ENCODE measurements at regions not wholly inside any gene's neighbourhood (a gene's known extent, or its start where the extent isn't known, plus 50 kb on each side); places are given as distances from the start of the nearest gene placed in this dataset.
"Not testable (repeated sequence)": the region's sequence is repeated elsewhere in the genome, so short reads cannot be mapped to it uniquely, and the experiment has no call there.

GRCh38 chr15:25597571-25597970 is 158.7 kb upstream of the UBE3A start:
- Mint-ChIP-seq H3K9me3 (no peaks in the 10 kb centered on the region), H3K27me3 (ENCODE audit: low read depth) (peaks cover 3% of the 10 kb centered on the region), H3K36me3 (ENCODE audit: low read depth) (no peaks in the 10 kb centered on the region), H3K4me1 (ENCODE audit: low read depth) (no peaks in the 10 kb centered on the region), H3K4me3 (no peak overlapping the region), H3K27ac (no peak overlapping the region)
- intact Hi-C loops (cut with micrococcal nuclease) = no loop called here
- CTCF ChIA-PET = no interaction called here
- no peak for DNase-seq

- Mint-ChIP-seq H3K27me3 (ENCODE audit: low read depth) (peaks cover 3% of the 10 kb centered on the region), H3K9me3 (no peaks in the 10 kb centered on the region), H3K4me3 (no peak overlapping the region), H3K4me1 (ENCODE audit: low read depth) (no peaks in the 10 kb centered on the region), H3K27ac (no peak overlapping the region), H3K36me3 (ENCODE audit: low read depth) (no peaks in the 10 kb centered on the region)
- intact Hi-C loops (cut with micrococcal nuclease) = no loop called here
- DNase-seq = no peak
- CTCF ChIA-PET = no interaction called here
Measured at GRCh38 chr15:25596644-25597562, 158.1 kb upstream of the UBE3A start.

GRCh38 chr15:25587616-25588340 is 149.0 kb upstream of the UBE3A start:
- intact Hi-C loops (cut with micrococcal nuclease) = no loop called here
- H3K27ac Mint-ChIP-seq = no peak overlapping the region
- no peaks in the 10 kb centered on the region for H3K36me3 Mint-ChIP-seq (ENCODE audit: low read depth)
- DNase-seq = no peak
- H3K27me3 Mint-ChIP-seq (ENCODE audit: low read depth) = peaks cover 7% of the 10 kb centered on the region
- no peak overlapping the region for H3K4me3 Mint-ChIP-seq
- H3K9me3 Mint-ChIP-seq = peaks cover 4% of the 10 kb centered on the region
- CTCF ChIA-PET = no interaction called here
- H3K4me1 Mint-ChIP-seq (ENCODE audit: low read depth) = no peaks in the 10 kb centered on the region

GRCh38 chr15:25582886-25583285 is 144.1 kb upstream of the UBE3A start:
- Mint-ChIP-seq H3K9me3 (peaks cover 3% of the 10 kb centered on the region), H3K27me3 (ENCODE audit: low read depth) (peaks cover 20% of the 10 kb centered on the region), H3K4me3 (no peak overlapping the region), H3K27ac (no peak overlapping the region), H3K36me3 (ENCODE audit: low read depth) (no peaks in the 10 kb centered on the region), H3K4me1 (ENCODE audit: low read depth) (no peaks in the 10 kb centered on the region)
- intact Hi-C loops (cut with micrococcal nuclease) = no loop called here
- no peak for DNase-seq
- CTCF ChIA-PET = no interaction called here

- Mint-ChIP-seq H3K4me3 (no peak overlapping the region), H3K36me3 (ENCODE audit: low read depth) (no peaks in the 10 kb centered on the region), H3K9me3 (no peaks in the 10 kb centered on the region), H3K27ac (no peak overlapping the region), H3K27me3 (ENCODE audit: low read depth) (peaks cover 15% of the 10 kb centered on the region), H3K4me1 (ENCODE audit: low read depth) (no peaks in the 10 kb centered on the region)
- no peak for DNase-seq
- intact Hi-C loops (cut with micrococcal nuclease) = no loop called here
- CTCF ChIA-PET = no interaction called here
Measured at GRCh38 chr15:25579127-25579526, 140.3 kb upstream of the UBE3A start.

- Mint-ChIP-seq H3K4me1 (ENCODE audit: low read depth) (no peaks in the 10 kb centered on the region), H3K36me3 (ENCODE audit: low read depth) (no peaks in the 10 kb centered on the region), H3K27me3 (ENCODE audit: low read depth) (no peaks in the 10 kb centered on the region), H3K27ac (no peak overlapping the region), H3K4me3 (no peak overlapping the region), H3K9me3 (no peaks in the 10 kb centered on the region)
- no peak for DNase-seq
- CTCF ChIA-PET = no interaction called here
- intact Hi-C loops (cut with micrococcal nuclease) = no loop called here
Measured at GRCh38 chr15:25572191-25572590, 133.4 kb upstream of the UBE3A start.

GRCh38 chr15:25568751-25569150 is 129.9 kb upstream of the UBE3A start:
- intact Hi-C loops (cut with micrococcal nuclease) = no loop called here
- Mint-ChIP-seq H3K4me3 (no peak overlapping the region), H3K27ac (no peak overlapping the region), H3K36me3 (ENCODE audit: low read depth) (no peaks in the 10 kb centered on the region), H3K9me3 (no peaks in the 10 kb centered on the region), H3K27me3 (ENCODE audit: low read depth) (no peaks in the 10 kb centered on the region), H3K4me1 (ENCODE audit: low read depth) (no peaks in the 10 kb centered on the region)
- CTCF ChIA-PET = no interaction called here
- no peak for DNase-seq

- intact Hi-C loops (cut with micrococcal nuclease) = not testable (repeated sequence)
Measured at GRCh38 chr15:25566545-25566944, 127.7 kb upstream of the UBE3A start.

GRCh38 chr15:25565470-25566264 is 126.8 kb upstream of the UBE3A start:
- intact Hi-C loops (cut with micrococcal nuclease) = no loop called here
- Mint-ChIP-seq H3K27ac (no peak overlapping the region), H3K4me3 (no peak overlapping the region), H3K27me3 (ENCODE audit: low read depth) (no peaks in the 10 kb centered on the region), H3K9me3 (no peaks in the 10 kb centered on the region), H3K36me3 (ENCODE audit: low read depth) (no peaks in the 10 kb centered on the region), H3K4me1 (ENCODE audit: low read depth) (no peaks in the 10 kb centered on the region)
- DNase-seq = no peak
- CTCF ChIA-PET = interaction anchor here (0.5 kb wide), 1 partner anchor 1877 kb away, joined by 3 read pairs; no protein-coding TSS in a partner anchor

More at GRCh38 chr15:25566545-25566944, 127.7 kb upstream of the UBE3A start:
- H3K27me3 Mint-ChIP-seq (ENCODE audit: low read depth); CTCF ChIA-PET; H3K36me3 Mint-ChIP-seq (ENCODE audit: low read depth); H3K27ac Mint-ChIP-seq; H3K4me3 Mint-ChIP-seq; H3K9me3 Mint-ChIP-seq; H3K4me1 Mint-ChIP-seq (ENCODE audit: low read depth); DNase-seq: not testable (repeated sequence)

- CTCF ChIA-PET = interaction anchor here (0.6 kb wide), 1 partner anchor 55 kb away, joined by 5 read pairs; no protein-coding TSS in a partner anchor
- Mint-ChIP-seq H3K27me3 (ENCODE audit: low read depth) (no peaks in the 10 kb centered on the region), H3K4me1 (ENCODE audit: low read depth) (no peaks in the 10 kb centered on the region), H3K36me3 (ENCODE audit: low read depth) (no peaks in the 10 kb centered on the region), H3K4me3 (no peak overlapping the region), H3K9me3 (no peaks in the 10 kb centered on the region), H3K27ac (no peak overlapping the region)
- intact Hi-C loops (cut with micrococcal nuclease) = no loop called here
- no peak for DNase-seq
Measured at GRCh38 chr15:25563596-25563995, 124.8 kb upstream of the UBE3A start.

- no peaks in the 10 kb centered on the region for H3K4me1 Mint-ChIP-seq (ENCODE audit: low read depth)
- H3K4me3 Mint-ChIP-seq = no peak overlapping the region
- DNase-seq = no peak
- CTCF ChIA-PET = no interaction called here
- H3K27me3 Mint-ChIP-seq (ENCODE audit: low read depth) = peaks cover 3% of the 10 kb centered on the region
- no peaks in the 10 kb centered on the region for H3K36me3 Mint-ChIP-seq (ENCODE audit: low read depth)
- intact Hi-C loops (cut with micrococcal nuclease) = no loop called here
- H3K9me3 Mint-ChIP-seq = no peaks in the 10 kb centered on the region
- H3K27ac Mint-ChIP-seq = no peak overlapping the region
Measured at GRCh38 chr15:25557926-25558325, 119.1 kb upstream of the UBE3A start.

GRCh38 chr15:25556136-25556535 is 117.3 kb upstream of the UBE3A start:
- Mint-ChIP-seq H3K4me1 (ENCODE audit: low read depth) (no peaks in the 10 kb centered on the region), H3K4me3 (no peak overlapping the region), H3K27ac (no peak overlapping the region), H3K9me3 (no peaks in the 10 kb centered on the region), H3K36me3 (ENCODE audit: low read depth) (no peaks in the 10 kb centered on the region), H3K27me3 (ENCODE audit: low read depth) (peaks cover 3% of the 10 kb centered on the region)
- CTCF ChIA-PET = no interaction called here
- no peak for DNase-seq
- intact Hi-C loops (cut with micrococcal nuclease) = no loop called here
